A549 (cell line): ENCODE measurements at regions not wholly inside any gene's neighbourhood (a gene's known extent, or its start where the extent isn't known, plus 50 kb on each side); places are given as distances from the start of the nearest gene placed in this dataset.

Experiments
- CHD2 ChIP-seq: fragments of 150-350 bp; IDR thresholded peaks from 2 replicates; pipeline ENCODE4 v1.6.1; 2014; ENCODE audit warnings: low read length; ENCODE audit not compliant: partially characterized antibody
- EP300 ChIP-seq, 2 experiments: fragments of >200 bp; sonication (Bioruptor Twin); formaldehyde crosslinking; IDR thresholded peaks; 2 replicates in 1 of 2; 3 replicates in 1 of 2; pipeline ENCODE4 v1.6.1; 2016 to 2017
- HOXA7 ChIP-seq: fragments of 250-450 bp; sonication (Bioruptor Pico); IDR thresholded peaks from 2 replicates; pipeline ENCODE4 v1.5.0; 2020; ENCODE audit warnings: mild to moderate bottlenecking, moderate library complexity
- USF2 ChIP-seq: fragments of 450-650 bp; IDR thresholded peaks from 2 replicates; pipeline ENCODE4 v1.6.1; 2014; ENCODE audit warnings: antibody characterized with exemption

- TF ChIP-seq EP300 (IDR thresholded peaks at IDR 0.05) (no peak), CHD2 (no peak), USF2 (no peak), HOXA7 (CRISPR knock-in tag) (no peak)
Measured at GRCh38 chr6:169935861-169936260, 184.4 kb downstream of the ERMARD start.
